ENCODE measurements at regions not wholly inside any gene's neighbourhood (a gene's known extent, or its start where the extent isn't known, plus 50 kb on each side); places are given as distances from the start of the nearest gene placed in this dataset.

DNA sequence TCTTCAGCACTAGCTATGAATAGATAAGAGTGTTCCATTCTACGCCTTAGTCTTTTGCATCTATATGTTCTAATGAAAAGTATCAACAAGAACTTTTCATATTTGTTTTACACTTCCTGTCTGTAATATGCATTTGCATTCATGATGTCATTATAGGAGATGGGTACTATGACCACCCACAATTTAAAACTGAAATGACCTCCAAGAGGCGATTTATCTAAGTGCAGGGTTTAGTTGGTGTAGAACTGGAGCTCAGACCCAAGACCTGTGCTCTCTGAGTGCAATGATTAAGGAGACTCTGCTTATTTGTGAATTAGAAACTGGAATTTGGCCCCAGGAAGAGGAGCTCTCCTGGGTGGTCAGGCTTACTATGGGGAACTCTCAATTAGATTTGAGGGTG is 289.1 kb downstream of the ETS1 start:
- BruUV-seq (replicated peaks): no TSS peak
- ChIA-PET POLR2A (ENCODE audit: unreplicated experiment) (no interaction called here), CTCF (no interaction called here)
- Histone ChIP-seq H3K23ac (ENCODE audit: low read depth, low read length) (no peak overlapping the region), H2BK5ac (ENCODE audit: low read depth, low read length, poor library complexity, severe bottlenecking) (no peak overlapping the region), H3K56ac (ENCODE audit: extremely low read depth, insufficient read depth, low read length) (no peak overlapping the region), H3K9me1 (ENCODE audit: insufficient read depth, low read length) (no peaks in the 10 kb centered on the region), H2BK15ac (ENCODE audit: low read depth, low read length) (no peak overlapping the region), H3K79me1 (ENCODE audit: low read depth in 1 of 2, low read length in 2 of 2) (no peaks in the 10 kb centered on the region), H3K9ac (ENCODE audit: low read depth, low read length) (no peak overlapping the region), H4K8ac (ENCODE audit: low read depth in 2 of 2, low read length in 2 of 2) (no peak overlapping the region), H2AFZ (replicated peaks; ENCODE audit: low read length, poor library complexity) (no peak overlapping the region), H3K4me3 (ENCODE audit: insufficient read depth, low read depth, low read length) (no peak overlapping the region), H2BK20ac (ENCODE audit: low read depth, low read length) (no peak overlapping the region), H2AK5ac (ENCODE audit: low read depth, low read length) (no peak overlapping the region), H3K18ac (ENCODE audit: low read depth, low read length) (no peak overlapping the region), H3K4me2 (ENCODE audit: low read depth, low read length) (no peak overlapping the region), H4K5ac (ENCODE audit: low read depth, low read length) (no peak overlapping the region), H3K14ac (replicated peaks; ENCODE audit: low read depth, low read length) (no peak overlapping the region), H3K9me3 (ENCODE audit: control insufficient read depth, insufficient read depth, low read length) (no peaks in the 10 kb centered on the region), H3K4ac (ENCODE audit: low read depth, low read length) (no peak overlapping the region), H3K36me3 (ENCODE audit: control insufficient read depth, insufficient read depth, low read length) (no peaks in the 10 kb centered on the region), H2AK9ac (replicated peaks; ENCODE audit: low read depth, low read length, poor library complexity) (no peak overlapping the region), H2BK120ac (ENCODE audit: low read depth, low read length) (no peak overlapping the region), H3K27me3 (ENCODE audit: control insufficient read depth, insufficient read depth, low read length) (no peaks in the 10 kb centered on the region), H4K20me1 (ENCODE audit: insufficient read depth, low read length) (no peaks in the 10 kb centered on the region), H4K91ac (ENCODE audit: insufficient read depth, low read depth, low read length) (no peak overlapping the region), H3K4me1 (ENCODE audit: control insufficient read depth, insufficient read depth, low read length) (peaks cover 18% of the 10 kb centered on the region), H3K27ac (ENCODE audit: insufficient read depth, low read length) (no peak overlapping the region)
- dilution Hi-C loops (cut with HindIII; ENCODE audit: low sequenced_read_pairs, unreplicated experiment): no loop called here
- in situ Hi-C loops (cut with MboI; ENCODE audit: low sequenced_read_pairs): no loop called here
- ATAC-seq (ENCODE audit: low read depth) (no peak), DNase-seq (no peak)
- TF ChIP-seq CEBPB (IDR thresholded peaks at IDR 0.05; ENCODE audit: low read depth, low read length) (no peak), FOS (IDR thresholded peaks at IDR 0.05; ENCODE audit: low read depth, low read length) (no peak), CHD1 (IDR thresholded peaks at IDR 0.05; ENCODE audit: low read depth, low read length) (no peak), RFX5 (IDR thresholded peaks at IDR 0.05; ENCODE audit: low read depth, low read length) (no peak), MAZ (IDR thresholded peaks at IDR 0.05; ENCODE audit: borderline replicate concordance, low read depth, low read length) (no peak), MAFK (IDR thresholded peaks at IDR 0.05; ENCODE audit: low read depth, low read length) (no peak), POLR2A (IDR thresholded peaks at IDR 0.05; ENCODE audit: low read depth, low read length) (no peak), NFE2L2 (IDR thresholded peaks at IDR 0.05; ENCODE audit: low read depth, low read length) (no peak), RAD21 (IDR thresholded peaks at IDR 0.05; ENCODE audit: low read length) (no peak), SMC3 (IDR thresholded peaks at IDR 0.05; ENCODE audit: low read depth, low read length) (no peak), MXI1 (IDR thresholded peaks at IDR 0.05; ENCODE audit: borderline replicate concordance, low read depth, low read length) (no peak)
- TF ChIP-seq, protein P1, sequence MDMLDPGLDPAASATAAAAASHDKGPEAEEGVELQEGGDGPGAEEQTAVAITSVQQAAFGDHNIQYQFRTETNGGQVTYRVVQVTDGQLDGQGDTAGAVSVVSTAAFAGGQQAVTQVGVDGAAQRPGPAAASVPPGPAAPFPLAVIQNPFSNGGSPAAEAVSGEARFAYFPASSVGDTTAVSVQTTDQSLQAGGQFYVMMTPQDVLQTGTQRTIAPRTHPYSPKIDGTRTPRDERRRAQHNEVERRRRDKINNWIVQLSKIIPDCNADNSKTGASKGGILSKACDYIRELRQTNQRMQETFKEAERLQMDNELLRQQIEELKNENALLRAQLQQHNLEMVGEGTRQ (IDR thresholded peaks at IDR 0.05; ENCODE audit: low read depth, low read length): no peak
- TF ChIP-seq, protein P2, sequence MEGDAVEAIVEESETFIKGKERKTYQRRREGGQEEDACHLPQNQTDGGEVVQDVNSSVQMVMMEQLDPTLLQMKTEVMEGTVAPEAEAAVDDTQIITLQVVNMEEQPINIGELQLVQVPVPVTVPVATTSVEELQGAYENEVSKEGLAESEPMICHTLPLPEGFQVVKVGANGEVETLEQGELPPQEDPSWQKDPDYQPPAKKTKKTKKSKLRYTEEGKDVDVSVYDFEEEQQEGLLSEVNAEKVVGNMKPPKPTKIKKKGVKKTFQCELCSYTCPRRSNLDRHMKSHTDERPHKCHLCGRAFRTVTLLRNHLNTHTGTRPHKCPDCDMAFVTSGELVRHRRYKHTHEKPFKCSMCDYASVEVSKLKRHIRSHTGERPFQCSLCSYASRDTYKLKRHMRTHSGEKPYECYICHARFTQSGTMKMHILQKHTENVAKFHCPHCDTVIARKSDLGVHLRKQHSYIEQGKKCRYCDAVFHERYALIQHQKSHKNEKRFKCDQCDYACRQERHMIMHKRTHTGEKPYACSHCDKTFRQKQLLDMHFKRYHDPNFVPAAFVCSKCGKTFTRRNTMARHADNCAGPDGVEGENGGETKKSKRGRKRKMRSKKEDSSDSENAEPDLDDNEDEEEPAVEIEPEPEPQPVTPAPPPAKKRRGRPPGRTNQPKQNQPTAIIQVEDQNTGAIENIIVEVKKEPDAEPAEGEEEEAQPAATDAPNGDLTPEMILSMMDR (conservative IDR thresholded peaks at IDR 0.05; ENCODE audit: low read depth, low read length): no peak
- TF ChIP-seq, protein P3, sequence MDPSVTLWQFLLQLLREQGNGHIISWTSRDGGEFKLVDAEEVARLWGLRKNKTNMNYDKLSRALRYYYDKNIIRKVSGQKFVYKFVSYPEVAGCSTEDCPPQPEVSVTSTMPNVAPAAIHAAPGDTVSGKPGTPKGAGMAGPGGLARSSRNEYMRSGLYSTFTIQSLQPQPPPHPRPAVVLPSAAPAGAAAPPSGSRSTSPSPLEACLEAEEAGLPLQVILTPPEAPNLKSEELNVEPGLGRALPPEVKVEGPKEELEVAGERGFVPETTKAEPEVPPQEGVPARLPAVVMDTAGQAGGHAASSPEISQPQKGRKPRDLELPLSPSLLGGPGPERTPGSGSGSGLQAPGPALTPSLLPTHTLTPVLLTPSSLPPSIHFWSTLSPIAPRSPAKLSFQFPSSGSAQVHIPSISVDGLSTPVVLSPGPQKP (IDR thresholded peaks at IDR 0.05; ENCODE audit: borderline replicate concordance, low read depth, low read length): no peak
- WGBS, 2 experiments (ENCODE audit: extremely low coverage in 2 of 2, insufficient read length in 1 of 2): no CpG with 5 or more reads among the region's 2 CpGs
- intact Hi-C loops (cut with micrococcal nuclease): no loop called here
